ENCODE measurements at regions not wholly inside any gene's neighbourhood (a gene's known extent, or its start where the extent isn't known, plus 50 kb on each side); places are given as distances from the start of the nearest gene placed in this dataset.

GRCh38 chr4:63589796-63590195, 819.5 kb downstream of the TECRL start:
- TF ChIP-seq CTCF (IDR thresholded peaks at IDR 0.05) = no peak
- TF ChIP-seq POLR2A (IDR thresholded peaks at IDR 0.05) = no peak
